Esophagus squamous epithelium (tissue), 4 donors: ENCODE measurements at regions not wholly inside any gene's neighbourhood (a gene's known extent, or its start where the extent isn't known, plus 50 kb on each side); places are given as distances from the start of the nearest gene placed in this dataset.

ENCODE experiments used
- CTCF ChIP-seq, 6 experiments: fragments of 450-650 bp in 4 of 6; fragments of 200-600 bp in 2 of 6; sonication (generic) in 2 of 6; IDR thresholded peaks; one replicate each; pipeline ENCODE4 v1.5.1; 2016 to 2019; ENCODE audit warnings: antibody characterized with exemption in 6 of 6, mild to moderate bottlenecking in 4 of 6, moderate library complexity in 4 of 6
- POLR2A ChIP-seq, 4 donors: fragments of 450-650 bp; IDR thresholded peaks; one replicate each; pipeline ENCODE4 v1.6.1; 2017; ENCODE audit warnings: antibody characterized with exemption in 4 of 4, mild to moderate bottlenecking in 4 of 4, moderate library complexity in 3 of 4

- TF ChIP-seq CTCF (IDR thresholded peaks at IDR 0.05), result no peak
- TF ChIP-seq POLR2A (IDR thresholded peaks at IDR 0.05), result no peak
Observed at GRCh38 chrX:3407121-3407520, 60.7 kb upstream of the MXRA5 start.
